Inferior parietal cortex (tissue), 1 donor: ENCODE measurements at regions not wholly inside any gene's neighbourhood (a gene's known extent, or its start where the extent isn't known, plus 50 kb on each side); places are given as distances from the start of the nearest gene placed in this dataset.

ENCODE experiments used
- DNase-seq: peaks from one replicate; pipeline ENCODE4 v3.0.0-alpha.2; 2016; ENCODE audit errors: extremely low spot score

DNA sequence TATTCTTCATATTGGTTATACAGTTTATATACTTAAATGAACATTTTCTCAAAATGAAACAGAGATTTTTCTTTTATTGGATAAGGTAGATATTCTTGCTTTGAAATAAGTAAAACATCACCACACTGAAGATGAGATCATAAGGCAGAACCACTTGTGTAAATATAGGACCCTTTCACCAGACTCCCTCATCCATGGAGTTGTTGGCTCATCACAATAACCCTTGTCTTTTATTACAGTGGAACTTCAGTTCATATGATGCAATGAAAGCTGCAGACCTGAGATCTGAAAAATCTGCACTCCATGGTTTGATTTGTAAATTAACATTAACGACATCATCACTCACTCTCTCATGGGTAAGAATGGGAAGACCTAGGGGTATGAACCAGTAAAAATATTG, 51.9 kb upstream of the DBX2 start:
- no peak for DNase-seq

DNA sequence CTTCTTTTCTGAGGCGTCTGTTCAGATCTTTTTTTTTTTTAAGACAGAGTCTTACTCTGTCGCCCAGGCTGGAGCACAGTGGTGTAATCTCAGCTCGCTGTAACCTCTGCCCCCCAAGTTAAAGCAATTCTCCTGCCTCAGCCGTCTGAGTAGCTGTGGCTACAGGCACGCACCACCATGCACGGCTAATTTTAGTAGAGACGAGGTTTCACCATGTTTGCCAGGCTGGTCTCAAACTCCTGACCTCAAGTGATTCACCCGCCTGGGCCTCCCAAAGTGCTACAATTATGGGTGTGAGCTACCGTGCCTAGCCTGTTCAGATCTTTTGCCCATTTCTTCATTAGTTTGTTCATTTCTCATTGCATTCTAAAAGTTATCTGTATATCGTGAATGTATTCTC, 55.1 kb upstream of the DBX2 start:
- no peak for DNase-seq

DNA sequence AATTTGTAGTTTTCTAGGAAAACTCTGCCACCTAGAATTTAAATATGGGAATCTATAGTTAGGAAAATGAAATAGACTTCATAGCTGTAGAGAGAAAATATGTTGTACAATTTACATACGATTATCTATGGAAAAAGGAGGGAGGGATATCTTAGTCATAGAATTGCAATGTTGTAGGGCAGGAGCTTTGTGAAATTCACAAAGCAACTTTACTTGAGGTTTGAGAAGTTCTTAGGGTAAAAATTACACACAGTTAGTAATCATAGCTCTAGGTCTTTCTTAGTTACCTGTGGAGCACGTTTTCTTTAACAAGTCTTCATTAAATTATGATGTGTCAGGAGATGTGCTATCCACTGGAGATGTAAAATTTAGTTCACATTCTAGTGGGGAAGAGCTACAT, 61.4 kb upstream of the DBX2 start:
- no peak for DNase-seq

DNA sequence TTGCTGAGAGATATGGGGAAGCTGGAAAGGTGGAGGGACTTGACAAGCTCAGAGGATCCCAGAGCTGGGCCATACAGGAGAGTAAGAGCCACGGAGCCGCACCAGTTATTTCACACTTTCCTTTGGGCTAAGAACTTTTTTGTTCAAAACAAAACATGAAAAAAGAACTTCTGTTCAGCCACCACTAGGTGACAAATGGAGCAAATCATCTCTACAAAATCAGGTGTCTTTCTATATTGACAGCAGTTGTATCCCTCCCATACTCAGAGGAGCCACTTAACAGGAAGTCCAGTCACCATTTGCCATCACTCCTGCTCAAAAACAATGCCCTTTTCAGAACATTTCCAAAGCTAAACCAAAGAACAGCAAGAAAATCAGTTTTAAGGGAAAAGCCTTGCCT, 70.3 kb upstream of the DBX2 start:
- DNase-seq = no peak

DNA sequence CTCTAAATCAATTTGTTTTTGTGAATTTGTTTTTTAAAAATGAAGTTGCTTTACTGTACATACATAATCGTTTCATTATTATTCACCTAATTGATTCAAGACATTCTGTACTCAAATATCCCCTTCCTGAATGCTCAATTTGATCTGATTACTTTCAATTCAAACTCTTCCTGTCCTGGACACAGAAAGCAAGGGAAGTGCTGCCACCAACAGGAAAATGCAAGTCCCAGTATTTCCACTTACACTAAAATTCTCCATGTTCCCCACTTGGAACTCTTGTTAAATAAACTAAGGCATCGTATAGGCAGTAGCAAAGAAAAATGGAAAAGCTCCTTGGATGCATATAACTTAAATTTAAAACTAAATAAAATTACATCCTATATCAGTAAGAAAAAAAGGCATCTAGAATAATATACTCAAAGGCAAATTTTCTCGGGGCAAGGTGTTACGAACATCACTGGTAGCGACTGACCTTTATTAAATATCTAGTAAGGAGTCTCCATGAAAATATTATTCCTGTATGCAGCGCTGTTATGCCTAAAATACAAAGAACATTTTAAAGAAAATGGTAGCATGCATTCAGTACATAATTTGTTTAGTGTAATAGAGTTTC, 72.0 kb upstream of the DBX2 start:
- DNase-seq = peak; percentile 51

DNA sequence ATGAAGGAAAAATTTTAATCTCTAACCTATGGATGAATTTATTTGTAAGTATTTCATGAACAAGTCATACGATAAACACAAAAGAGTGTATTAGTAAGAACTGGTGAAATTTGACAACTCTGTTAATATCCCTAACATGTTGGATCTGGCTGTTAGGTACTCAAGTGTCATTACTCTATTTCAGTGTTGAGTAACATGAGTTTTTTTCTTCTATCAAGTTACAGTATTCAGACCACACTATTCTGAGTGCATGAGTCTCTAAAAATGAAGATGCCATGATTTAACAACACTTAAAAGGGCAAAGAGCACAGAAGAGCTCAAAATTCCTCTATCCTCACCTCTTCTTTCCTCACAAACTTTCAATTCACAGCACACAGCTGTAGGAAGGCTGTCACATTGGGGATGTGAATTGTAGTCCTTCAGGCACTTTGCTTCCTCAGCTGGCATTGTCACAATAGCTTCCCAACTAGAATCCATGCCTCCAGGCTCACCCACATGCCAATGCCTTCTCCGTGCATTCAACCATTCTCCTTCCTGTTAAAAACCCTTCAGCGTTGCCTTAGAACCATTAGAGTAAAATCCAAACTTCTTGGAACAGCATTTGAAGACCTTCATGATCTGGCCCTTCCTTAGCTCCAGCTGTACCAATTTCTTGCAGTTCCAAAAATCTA, 73.7 kb upstream of the DBX2 start:
- no peak for DNase-seq

DNA sequence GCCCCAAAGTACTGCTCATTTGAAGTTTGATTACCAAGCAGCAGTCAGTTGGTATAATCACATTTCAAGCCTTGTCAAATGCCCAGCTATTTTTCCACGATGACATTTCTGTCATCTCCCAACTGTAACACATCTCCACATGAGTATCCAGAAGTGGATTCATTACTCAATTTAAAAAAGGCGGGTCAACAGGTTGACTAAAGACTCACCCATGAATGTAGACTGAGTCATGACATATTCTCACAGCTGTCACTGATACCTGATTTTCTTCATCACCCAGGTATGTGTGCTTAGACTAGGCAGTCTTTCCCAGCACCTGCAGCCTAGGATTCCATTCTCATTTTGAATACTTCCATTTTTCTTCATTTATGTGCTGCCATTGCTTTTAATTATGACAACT, 75.1 kb upstream of the DBX2 start:
- DNase-seq = no peak

DNA sequence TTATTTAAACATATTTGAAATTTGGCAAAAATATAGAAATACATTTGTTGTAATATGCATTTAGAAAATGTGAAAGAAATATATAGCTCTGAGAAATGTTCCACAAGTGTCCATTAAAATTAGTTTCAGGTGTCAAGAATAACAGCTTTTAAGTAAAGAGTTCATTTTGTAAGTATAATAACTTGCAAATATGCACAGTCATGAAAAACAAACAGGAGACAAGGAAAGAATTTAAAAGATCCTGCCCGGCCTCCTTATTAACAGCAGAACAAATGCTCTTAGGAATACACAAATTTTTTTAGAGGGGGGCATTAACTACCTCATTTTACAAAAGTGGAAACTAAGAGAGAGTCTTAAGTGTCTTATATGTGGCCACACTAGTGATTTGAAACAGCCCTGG, 77.7 kb upstream of the DBX2 start:
- DNase-seq = no peak

DNA sequence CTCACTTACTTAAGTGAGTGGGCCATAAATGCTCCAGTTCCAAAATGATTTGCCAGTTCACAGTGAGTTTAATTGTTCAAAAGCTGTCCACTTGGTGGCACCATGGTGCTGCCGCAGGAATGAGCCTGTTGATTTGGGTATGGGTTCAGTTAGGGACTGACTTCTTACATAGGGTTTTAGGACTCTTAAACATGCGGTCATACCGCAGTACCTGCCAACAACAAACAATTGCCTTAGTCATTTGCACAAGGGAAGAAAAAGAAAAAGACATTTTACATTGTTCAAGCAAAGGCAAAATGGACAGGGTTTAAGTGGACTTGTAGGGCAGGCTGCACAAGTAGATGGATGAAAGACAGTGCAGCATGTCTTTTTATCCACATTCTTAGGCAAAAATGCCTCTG, 80.0 kb upstream of the DBX2 start:
- peak; percentile 81 for DNase-seq

DNA sequence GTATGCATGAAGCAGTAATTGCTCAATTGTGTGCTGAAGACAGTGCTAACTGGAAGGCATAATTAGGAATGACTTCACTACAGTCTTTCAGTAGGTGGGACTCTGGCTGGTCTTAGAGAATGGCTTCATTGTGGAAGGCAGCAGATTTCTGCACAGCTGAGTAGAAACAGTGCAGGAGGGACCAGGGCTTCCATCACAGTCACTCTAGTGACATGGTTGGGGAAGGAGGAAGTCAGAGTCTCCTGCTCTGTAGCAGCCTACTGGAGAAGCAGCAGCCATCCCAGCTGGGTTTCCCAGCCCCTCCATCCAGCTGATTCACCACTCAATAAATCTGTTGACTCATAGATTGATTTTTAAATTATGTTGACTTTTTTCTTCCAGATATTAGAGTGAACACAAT, 80.6 kb upstream of the DBX2 start:
- no peak for DNase-seq

DNA sequence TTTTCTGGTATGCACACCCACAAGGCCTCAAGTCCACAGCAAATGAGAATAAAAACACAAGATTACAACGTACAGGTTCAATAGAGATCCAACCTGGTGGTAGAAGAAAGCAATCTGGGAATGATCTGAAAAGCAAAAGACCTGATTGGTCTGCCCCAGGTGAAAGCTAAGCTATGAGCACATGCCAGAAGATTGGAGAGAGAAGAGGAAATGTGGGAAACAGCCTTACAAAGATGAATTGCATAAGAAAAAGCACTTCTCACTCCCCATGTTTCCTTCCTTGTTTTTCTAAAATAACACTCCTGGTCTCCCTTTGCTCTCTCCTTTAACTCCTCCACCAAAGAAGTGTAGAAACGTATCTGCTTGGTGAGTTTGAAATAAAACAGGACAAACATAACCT, 77.3 kb upstream of the ANO6 start:
- no peak for DNase-seq

DNA sequence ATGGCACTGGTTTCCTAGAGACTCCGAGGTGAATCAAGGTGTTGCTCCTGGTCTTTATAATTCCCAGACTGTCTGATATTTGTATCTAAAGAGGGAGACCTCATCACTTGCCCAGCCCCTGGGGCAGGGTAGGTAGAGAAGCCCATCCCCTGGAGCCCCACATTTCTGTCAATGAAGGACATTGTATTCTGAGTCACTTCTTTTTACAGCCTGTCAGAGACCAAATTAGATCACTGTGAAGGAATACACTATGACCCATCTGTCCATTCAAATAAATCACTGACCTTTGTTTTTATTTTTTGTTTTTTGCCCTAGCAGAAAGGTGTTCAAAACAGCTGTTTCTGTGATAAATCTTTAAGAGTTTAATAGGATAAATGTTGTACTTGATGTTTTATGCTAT, 67.9 kb upstream of the ANO6 start:
- no peak for DNase-seq

DNA sequence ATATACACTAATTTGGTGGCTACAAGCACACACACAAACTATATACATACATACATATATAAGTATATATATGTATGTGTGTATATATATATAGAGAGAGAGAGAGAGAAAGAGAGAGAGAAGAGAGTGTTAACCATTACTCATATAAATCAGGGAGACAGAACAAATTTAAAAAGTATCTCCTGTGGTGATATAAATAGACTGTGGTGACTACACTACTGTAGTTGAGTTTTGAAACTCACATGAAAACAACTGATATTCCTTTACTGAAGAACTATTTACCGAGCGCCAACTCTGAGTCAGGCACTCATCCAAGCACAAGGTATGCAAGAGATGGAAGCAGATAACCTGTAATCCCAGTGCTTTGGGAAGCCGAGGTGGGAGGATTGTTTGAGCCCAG, 67.3 kb upstream of the ANO6 start:
- no peak for DNase-seq

DNA sequence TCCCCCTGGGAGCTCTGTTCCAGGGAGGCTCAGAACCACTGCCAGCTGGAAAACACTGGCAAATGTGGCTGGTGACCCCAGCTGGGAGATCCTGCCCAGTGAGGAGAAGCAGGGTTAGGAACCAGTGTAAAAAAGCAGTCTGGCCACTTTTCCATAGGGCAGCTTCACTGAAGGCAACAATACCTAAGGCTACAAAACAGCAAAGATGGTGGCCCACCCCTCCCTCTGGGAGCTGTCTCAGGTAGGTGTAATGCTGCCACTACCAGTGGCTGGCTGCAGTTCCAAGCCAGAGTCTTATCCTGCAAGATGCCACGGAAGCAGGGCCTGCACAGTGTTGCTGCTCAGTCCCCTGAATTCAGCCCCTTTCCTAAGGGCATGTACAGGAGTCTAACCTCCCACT, 50.6 kb upstream of the ANO6 start:
- no peak for DNase-seq

DNA sequence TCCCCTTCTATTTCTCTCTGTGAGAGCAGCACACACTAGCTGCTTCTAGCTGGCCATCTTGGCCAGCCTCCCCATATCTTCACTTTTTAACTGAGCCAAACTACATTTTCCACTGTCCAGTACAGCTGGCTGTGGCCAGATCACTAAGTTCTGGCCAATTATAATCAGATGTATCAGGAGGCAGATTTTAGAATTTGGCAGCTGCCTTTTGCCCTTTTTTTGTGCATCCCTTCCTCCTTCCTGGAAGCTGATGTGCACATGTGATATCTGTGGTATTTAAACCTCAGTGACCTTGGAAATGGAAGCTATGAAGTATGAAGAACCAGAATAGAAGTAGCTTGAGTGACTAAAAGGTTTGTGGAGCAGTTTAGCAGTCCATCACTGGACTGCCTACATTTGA, 49.8 kb upstream of the ANO6 start:
- no peak for DNase-seq
